ENCODE measurements at regions not wholly inside any gene's neighbourhood (a gene's known extent, or its start where the extent isn't known, plus 50 kb on each side); places are given as distances from the start of the nearest gene placed in this dataset.
"Not testable (repeated sequence)": the region's sequence is repeated elsewhere in the genome, so short reads cannot be mapped to it uniquely, and the experiment has no call there.

DNA sequence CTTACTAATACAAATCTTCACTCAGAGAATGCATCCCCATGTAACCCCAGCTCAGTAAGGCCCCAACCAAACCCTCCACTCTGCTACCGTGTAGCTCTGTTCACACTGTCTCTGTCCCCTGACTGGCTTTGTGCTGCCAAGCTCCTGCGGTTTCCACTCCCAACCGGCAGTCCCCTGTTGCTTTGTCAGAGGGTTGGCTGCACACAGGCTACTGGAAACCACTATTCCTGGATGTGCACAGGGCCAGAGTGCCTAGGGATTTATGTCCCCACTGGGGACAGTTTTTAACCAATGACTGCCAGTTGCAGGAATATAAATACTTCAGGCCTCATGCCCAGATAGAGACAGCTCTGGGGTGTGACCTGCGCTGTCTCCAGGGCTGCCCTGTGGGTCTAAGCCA is 157.1 kb upstream of the C16orf82 start:
- DNase-seq, result no peak

DNA sequence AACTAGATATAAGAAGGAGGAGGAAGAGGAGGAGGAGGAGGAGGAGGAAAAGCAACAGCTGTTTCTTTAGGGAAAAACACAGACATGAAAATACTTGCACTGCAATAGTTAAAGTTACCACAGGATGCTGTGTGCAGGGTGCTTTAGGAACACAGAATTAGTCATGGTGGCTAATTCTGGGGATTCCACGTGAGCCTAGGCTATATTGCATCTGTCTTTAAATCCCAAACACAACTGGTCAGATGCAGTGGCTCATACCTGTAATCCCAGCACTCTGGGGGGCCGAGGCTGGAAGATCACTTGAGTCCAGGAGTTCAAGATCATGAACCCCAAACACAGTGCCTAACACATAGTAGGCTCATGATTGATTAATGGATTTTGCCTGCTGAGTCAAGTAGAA is 155.3 kb upstream of the C16orf82 start:
- no peak for DNase-seq

DNA sequence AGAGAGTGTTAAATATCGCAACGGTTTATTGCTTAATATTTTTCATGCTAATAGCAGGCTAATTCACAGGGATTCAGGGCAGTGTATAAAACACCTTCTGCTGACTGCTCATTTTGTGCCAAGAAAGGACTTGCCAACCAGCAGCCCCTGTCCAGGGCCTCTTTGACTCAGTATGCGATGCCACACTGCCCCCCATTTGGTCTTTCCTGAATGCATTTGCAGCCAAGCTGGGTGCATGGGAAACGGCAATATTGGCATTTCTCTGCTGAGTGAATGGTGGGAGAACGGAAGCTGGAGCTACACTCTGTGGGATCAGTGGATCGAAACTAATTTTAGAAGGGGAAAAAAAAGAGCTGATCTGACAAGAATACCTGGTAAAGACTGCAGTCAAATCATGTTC is 152.9 kb upstream of the C16orf82 start:
- no peak for DNase-seq

DNA sequence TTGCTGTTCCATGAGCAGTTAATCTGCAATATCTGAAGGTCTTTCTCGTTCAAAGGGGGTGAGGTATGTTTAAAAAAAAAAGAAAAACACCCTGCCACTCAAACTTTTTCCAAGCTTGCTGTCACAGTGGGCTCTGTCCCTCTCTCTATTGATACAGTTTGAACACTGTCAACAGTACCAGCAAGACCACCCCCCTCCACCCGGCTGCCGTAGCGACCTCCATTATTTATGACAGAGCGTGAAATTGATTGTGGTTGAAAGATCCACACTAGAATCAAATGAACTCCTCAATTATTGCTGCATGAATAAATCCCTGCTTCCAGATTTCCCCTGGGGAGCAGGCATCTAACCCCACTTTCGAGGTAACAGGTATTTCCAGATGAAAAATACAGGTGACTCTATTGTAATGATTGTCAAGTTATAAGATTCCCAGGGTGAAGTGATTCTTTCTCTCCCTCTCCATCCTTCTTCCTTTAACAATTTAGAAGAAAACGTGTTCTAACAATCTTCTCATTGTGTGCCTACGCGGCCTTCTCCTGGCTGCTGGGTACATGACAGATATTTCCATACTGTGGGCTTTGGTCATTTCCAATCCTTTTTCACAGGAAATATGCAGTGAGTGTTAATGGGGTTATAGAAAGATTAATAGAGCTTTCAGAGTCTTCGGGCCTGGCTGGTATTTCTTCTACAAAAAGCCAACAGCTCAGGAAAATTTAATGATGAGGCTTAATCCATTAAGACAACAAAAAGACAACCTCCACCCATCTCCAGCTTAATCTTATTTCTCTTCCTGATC is 135.7 kb upstream of the C16orf82 start:
- no peak for DNase-seq

DNA sequence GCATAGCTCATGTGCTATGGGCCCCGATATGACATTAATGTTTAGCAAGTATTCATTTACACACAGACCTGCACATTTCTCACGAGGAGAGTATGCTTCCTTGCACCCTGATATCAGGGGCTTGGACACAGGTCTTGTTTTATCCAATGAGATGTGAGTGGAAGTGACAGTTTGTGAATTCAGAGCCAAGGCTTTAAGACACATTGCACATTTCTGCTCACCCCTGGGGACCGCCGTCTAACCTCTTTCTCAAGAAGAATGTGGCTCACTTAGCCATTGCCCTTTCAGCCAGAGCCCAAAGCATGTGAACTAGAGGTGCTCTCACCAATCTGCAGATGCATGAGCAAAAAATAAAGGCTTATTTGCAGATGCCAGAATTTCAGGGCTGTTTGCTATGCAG is 116.1 kb upstream of the C16orf82 start:
- no peak for DNase-seq

DNA sequence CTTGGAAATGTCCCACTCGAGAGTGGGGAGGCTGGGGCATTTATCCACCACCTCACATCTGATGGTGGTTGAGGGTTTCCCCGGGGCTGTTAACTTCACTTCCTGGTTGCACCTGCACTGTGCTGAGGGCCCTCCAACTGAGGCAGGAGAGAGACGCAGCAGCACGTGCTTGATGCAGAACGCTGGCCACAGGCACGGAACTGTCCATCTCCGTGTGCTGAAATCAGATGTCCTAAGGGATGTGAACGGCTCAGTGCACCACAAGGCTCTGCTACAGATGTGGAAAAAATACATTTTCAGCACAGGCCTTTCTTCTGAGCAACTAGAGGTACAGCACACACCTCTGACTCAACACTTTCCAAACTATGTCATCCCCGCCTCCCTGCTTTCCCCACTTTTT is 114.8 kb upstream of the C16orf82 start:
- DNase-seq, result no peak

DNA sequence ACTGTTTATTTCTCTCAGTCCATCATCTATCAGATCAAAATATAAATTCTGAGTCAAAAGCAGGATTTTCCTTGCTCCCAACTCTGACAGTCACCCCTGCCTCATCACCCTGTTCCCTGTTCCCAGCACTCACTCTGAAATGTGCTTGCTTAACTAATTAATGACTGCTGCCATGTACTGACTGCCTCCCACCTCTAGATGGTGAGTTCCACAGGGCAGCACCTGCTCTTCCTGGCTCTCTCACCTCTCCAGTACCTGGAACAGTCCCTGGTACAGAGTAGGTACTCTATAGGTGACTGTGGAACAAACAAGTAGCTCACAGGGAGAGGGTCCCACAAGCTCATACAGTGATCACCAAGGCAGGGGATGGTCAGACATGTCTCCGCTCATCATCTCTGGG is 114.3 kb upstream of the C16orf82 start:
- no peak for DNase-seq

DNA sequence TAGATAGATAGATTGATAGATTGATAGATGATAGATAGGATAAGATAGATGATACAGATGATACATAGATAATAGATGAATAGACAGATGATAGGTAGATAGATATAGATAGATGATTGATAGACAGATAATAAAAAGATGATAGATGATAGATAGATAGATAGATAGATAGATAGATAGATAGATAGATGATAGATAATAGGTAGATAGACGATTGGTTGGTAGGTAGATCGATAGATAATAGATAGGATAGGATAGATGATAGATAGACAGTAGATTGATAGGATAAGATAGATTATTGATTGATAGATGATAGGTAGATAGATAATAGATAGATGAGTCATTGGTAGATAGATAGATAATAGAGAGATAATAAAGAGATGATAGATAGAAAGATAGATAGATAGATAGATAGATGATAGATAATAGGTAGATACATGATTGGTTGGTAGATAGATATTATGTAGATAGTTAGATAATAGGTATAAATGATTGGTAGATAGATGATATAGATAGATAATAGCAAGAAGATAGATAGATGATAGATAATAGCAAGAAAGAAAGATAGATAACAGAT is 109.4 kb upstream of the C16orf82 start:
- DNase-seq, result no peak

DNA sequence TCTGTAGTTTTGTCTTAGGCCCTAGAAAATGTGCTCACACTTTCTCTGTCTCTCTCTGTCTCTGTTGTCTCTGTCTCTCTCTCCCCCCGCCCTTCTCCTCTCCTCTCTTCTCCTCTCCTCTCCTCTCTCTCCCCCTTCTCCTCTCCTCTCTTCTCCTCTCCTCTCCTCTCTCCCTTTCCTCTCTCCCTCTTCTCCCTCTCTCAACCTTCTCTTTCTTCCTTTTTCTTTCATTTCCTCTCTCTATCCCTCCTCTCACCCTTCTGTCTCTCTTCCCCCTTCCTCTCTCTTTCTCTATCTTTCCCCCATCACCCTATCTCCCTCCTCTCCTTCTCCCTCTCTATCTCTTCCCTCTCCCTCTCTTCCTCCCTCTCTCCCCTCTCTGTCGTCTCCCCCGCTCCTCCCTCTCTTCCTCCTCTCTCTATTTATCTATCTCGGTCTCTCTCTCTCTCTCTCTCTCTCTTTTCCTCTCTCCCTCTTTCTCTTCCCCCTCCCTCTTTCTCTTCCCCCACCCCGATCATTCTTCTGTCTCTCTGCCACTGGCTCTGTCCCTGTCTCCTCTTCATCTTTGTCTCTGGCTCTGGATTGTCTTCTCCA is 107.2 kb upstream of the C16orf82 start:
- no peak for DNase-seq

DNA sequence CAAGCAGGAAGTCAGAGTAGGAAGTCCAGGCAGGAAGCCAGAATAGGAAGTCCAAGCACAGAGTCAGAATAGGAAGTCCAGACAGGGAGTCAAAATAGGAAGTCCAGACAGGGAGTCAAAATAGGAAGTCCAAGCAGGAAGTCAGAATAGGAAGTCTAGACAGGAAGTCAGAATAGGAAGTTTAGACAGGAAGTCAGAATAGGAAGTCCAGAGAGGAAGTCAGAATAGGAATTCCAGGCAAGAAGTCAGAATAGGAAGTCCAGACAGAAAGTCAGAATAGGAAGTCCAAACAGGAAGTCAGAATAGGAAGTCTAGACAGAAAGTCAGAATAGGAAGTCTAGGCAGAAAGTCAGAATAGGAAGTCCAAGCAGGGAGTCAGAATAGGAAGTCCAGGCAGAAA is 105.3 kb upstream of the C16orf82 start:
- no peak for DNase-seq

DNA sequence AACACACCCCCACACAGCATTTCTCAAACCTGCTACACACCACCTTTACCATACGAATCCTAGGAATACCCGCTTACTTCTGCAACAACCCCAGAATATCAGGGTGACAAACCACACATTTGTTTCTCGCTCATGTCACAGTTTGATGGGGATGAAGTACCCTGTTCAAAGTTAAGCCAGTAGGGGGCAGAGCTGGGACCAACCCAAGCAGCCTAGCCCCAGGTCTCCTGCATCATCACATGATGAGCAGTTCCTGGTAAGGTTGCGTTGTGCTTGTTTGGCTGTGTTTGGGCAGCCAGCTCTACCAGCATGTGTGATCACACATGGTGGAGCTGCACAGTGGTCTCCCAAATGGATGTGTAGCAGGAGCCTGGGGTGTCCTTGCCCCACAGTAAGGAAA is 103.6 kb upstream of the C16orf82 start:
- no peak for DNase-seq

DNA sequence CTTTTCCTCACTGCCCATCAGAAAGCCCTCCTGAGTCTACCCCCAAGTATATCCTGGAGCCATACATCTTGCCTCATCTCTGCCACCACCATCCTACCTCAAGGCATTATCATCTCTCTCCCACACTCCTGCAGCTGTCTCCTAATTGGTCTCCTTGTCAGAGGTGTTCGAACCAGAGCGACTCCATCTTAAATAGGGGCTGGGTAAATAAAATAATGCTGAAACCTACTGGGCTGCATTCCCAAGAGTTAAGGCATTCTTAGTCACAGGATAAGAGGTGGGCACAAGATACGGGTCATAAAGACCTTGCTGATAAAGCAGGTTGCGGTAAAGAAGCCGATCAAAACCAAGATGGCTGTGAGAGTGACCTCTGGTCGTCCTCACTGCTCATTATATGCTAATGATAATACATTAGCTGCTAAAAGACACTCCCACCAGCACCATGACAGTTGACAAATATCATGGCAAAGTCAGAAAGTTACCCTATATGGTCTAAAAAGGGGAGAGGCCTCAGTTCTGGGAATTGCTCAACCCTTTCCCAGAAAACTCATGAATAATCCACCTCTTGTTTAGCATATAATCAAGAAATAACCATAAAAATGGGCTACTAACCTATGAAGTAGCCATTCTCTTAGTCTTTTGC is 97.0 kb upstream of the C16orf82 start:
- no peak for DNase-seq

DNA sequence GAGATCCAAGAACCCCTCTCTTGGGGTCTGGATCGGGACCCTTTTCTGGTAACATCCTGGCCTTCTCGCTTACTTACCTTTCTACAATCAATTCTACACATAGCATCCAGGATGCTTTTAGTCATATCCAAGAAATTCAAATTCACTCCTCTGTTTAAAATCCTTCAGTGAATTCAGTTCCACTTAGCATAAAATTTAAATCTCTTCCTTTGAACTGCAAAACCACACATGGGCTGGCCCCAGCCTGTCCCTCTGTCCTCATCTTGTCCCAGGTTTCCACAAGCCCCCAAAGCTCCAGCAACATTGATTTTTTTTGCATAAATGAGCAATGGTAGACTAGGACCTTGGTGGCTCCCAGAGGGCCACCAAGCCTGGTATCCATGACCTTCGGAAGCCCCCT is 96.4 kb upstream of the C16orf82 start:
- DNase-seq, result no peak

DNA sequence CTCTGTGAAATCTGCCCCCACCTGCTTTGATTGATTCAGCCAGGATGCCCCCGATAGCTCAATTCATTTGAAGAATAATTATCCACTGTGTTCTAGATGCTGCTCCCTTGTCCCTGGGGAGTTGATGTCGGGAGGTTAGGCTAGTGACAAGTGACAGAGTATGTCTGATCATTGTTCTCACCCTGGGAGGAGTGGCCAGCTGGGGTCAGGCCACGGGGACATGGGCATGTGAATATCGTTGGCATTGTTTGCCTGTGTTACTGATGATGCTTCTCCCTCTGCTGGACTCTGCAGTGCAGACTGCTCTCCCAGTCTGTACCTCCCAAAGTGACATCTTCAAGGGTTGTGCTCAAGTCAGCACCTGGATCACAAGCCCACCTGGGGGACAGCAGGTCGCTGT is 89.9 kb upstream of the C16orf82 start:
- DNase-seq, result no peak

DNA sequence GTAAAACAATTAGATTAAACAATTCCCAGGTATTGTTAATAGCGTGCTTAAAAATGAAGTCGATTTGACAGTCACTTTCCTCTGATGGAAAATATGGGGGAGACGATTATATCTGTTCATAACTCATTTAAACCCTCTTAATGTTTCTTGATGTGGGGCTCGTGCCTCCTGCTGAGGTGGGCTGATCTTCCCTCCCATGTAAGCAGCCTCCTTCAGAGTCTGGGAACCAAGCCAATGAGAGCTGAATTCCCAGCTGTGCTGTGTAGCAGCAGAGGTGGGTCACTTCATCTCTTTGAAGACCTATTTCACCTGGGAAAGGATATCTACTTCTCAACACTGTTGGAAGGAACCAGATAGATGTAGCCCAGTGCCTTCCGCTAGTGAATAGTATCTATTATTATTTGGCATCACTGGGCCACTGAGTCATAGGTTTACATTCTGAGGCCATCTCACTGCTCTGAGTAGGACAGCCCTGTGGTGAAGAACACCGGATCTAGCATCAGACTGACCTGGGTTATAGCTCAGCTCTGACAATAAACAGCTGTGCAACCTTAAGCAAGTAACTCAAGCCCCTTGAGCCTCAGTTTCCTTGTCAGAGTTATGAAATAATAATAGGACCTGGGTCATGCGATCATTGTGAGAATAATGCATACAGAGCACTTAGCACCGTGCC is 85.3 kb upstream of the C16orf82 start:
- no peak for DNase-seq

DNA sequence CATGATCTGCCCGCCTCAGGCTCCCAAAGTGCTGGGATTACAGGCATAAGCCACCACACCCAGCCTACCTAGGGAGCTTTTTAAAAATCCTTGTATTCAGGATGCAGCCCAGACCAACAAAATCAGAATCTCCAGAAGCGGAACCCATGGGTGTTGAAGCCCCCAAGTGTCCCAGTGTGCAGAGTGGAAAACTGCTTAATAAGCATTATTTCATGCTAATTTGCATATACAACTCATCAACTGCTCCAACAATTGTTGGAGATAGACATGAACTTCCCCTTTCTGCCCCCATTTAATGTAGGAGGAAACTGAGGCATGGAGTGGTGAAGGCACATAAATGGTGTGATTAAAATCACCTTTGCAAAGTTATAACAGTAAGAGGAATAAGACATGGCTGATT is 84.3 kb upstream of the C16orf82 start:
- no peak for DNase-seq

DNA sequence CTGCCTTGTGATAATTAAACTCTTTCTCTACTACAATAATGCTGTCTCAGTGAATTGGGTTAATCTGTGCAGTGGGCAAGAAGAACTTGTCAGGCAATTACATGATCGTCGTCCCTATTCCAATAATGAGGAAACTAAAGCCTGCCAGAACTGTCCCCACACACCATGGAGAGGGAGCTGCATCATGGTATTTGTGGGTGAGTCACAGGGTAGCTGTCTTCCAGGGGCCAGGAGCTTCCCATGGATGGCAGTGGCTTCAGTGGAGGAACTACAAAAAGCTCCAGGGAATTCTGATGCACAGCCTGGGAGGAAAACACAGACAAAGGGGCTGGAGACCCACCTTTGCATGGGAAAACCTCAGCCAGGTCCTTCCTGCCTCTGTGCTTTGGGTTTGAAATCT is 83.3 kb upstream of the C16orf82 start:
- DNase-seq, result no peak

DNA sequence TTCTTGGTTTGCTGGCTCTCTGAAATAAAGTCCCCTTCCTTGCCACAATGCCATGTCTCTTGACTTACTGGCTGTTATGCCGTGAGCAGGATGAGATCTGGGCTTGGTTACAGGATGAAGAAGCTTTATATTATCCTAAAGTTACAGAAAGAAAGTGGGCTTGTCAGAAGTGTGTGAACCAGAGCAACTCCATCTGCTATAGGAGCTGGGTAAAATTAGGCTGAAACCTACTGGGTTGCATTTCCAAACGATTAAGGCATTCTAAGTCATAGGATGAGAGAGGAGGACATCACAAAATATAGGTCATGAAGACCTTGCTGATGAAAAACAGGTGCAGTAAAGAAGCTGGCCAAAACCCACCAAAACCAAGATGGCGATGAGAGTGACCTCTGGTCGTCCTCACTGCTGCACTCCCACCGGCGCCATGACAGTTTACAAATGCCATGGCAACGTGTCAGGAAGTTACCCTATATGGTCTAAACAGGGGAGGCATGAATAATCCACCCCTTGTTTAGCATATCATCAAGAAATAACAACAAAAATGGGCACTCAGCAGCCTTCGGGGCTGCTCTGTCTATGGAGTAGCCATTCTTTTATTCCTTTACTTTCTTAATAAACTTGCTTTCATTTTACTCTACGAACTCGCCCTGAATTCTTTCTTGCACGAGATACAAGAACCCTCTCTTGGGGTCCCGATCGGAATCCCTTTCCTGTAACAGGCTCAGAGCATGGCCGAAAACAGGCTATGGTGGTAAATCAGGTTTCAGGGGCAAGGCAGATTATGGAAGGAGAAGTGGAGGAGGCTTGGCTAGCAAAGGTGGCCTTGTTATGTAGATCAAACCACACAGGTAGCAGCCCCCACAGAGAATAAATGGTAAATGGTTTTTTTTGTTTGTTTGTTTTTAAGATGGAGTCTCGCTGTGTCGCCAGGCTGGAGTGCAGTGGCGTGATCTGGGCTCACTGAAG is 81.3 kb upstream of the C16orf82 start:
- DNase-seq, result no peak

DNA sequence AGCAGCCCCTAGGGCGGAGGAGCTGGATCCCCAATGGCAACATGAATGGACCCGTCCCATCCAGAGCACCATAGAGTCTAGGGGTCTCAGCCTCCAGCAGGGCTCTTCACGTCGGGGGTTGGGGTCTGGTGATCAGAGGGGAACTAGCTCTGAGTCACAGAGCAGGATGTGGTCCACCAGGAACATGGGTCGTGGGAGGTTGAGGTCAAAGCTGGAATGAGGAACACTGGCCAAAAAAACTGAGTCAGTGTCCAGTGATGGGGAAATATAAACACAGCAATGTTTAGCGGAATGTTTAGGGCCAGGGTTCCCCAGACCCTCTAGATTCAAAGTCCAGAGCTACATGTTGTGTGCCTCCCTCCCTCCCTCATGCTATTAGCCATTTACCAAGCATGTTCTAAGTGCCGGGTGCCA is 79.1 kb upstream of the C16orf82 start:
- no peak for DNase-seq

DNA sequence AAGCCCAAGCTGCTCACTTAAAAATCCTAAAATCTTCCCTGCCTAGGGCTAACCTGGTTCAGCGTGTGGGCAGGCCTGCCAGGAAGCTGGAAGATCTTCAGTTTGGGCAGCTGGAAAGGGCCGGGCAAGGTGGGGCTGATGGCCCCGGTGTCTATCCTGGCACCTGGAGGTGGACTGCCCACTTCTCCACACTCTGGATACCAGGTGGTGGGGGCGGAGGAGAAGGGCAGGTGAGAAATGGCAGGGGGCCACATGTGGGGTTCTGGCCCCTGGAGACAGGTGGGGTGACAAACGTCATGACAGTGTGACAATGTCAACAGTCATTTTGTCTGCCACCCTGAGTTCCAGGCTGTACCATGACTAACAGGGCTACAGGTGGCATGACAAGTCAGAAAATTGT is 78.5 kb upstream of the C16orf82 start:
- no peak for DNase-seq

DNA sequence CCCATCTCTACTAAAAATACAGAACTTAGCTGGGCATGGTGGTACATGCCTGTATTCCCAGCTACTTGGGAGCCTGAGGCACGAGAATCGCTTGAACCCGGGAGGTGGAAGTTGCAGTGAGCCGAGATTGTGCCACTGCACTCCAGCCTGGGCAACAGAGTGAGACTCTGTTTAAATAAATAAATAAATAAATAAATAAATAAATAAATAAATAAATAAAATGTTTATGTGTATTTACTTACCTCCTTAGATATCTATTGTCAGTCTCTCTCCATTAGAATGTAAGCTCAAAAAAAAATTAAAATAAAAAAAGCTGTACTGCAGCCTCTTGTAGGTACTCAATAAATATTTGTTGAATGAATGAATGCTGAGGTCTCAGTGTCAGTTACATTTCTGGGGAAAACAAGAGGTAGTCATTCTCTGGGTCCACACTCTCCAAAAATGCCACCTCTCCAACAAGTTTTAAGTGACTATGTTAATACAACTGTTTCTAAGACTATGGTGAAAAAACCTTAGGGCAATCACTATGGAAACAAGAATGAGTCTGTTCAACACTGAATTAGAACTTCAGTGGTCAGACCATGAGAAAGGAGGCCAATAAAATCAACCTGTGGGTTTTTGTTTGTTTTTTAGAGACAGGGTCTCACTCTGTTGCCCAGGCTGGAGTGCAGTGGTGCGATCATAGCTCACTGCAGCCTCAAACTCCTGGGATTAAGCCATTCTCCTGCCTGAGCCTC is 76.2 kb upstream of the C16orf82 start:
- not testable (repeated sequence) for DNase-seq

All from activated effector memory CD4-positive, alpha-beta T cell treated with Interleukin-2 at 50 U/mL for 16 hours (primary cell).